Suprapubic skin (tissue), 4 donors: ENCODE measurements at regions not wholly inside any gene's neighbourhood (a gene's known extent, or its start where the extent isn't known, plus 50 kb on each side); places are given as distances from the start of the nearest gene placed in this dataset.

Source experiments
- EP300 ChIP-seq: sonication (generic); formaldehyde crosslinking; IDR thresholded peaks from one replicate; pipeline ENCODE4 v1.6.1; 2017; ENCODE audit warnings: antibody characterized with exemption
- POLR2A ChIP-seq, 2 donors: fragments of 450-650 bp; IDR thresholded peaks; one replicate each; pipeline ENCODE4 v1.6.1; 2017; ENCODE audit warnings: antibody characterized with exemption in 2 of 2, mild to moderate bottlenecking in 2 of 2, moderate library complexity in 2 of 2
- POLR2AphosphoS5 ChIP-seq, 3 donors: sonication (generic); formaldehyde crosslinking; IDR thresholded peaks; one replicate each; pipeline ENCODE4 v1.6.1; 2017; ENCODE audit warnings: antibody characterized with exemption in 3 of 3
- TF ChIP-seq, protein P1 (sequence below), 2 donors: fragments of 200-600 bp in 1 of 2; fragments of 450-650 bp in 1 of 2; sonication (generic) in 1 of 2; IDR thresholded peaks; one replicate each; pipeline ENCODE4 v1.5.1; 2016 to 2019; ENCODE audit warnings: antibody characterized with exemption in 2 of 2, mild to moderate bottlenecking in 1 of 2, moderate library complexity in 1 of 2

DNA sequence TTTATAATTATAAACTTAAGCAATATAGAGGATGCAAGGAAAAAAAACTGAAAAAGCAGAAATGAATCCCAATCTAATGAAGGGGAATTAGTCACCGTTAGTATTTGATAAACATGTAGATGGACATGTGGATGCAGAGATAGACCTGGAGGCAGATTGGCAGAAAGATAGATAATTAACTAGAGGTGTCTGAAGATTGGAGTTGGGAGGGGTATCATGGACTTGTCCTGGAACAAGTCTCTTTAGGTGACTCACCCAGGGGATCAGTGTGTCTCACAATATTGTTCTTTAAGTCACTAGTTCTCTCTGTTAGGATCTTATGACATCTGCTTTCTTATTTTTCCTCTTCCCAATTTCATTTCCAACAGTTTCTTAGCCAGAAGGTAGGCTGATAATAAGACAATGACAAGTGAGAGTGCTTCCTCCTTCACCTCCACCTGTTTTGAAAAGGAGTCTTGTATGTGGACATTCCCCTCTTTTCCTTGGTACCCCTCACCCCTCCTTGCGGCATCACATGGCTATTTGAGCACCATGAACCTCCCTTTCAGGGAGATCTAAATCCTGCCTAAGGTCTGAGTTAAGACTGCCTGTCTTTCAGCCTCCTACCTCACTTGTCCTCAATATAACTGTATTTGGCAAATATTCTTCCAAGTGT, 987.7 kb downstream of the TSN start:
- TF ChIP-seq, protein P1, sequence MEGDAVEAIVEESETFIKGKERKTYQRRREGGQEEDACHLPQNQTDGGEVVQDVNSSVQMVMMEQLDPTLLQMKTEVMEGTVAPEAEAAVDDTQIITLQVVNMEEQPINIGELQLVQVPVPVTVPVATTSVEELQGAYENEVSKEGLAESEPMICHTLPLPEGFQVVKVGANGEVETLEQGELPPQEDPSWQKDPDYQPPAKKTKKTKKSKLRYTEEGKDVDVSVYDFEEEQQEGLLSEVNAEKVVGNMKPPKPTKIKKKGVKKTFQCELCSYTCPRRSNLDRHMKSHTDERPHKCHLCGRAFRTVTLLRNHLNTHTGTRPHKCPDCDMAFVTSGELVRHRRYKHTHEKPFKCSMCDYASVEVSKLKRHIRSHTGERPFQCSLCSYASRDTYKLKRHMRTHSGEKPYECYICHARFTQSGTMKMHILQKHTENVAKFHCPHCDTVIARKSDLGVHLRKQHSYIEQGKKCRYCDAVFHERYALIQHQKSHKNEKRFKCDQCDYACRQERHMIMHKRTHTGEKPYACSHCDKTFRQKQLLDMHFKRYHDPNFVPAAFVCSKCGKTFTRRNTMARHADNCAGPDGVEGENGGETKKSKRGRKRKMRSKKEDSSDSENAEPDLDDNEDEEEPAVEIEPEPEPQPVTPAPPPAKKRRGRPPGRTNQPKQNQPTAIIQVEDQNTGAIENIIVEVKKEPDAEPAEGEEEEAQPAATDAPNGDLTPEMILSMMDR (IDR thresholded peaks at IDR 0.05): no peak
- TF ChIP-seq POLR2A (IDR thresholded peaks at IDR 0.05) (no peak), POLR2AphosphoS5 (IDR thresholded peaks at IDR 0.05) (no peak), EP300 (no peak)
